GM21390 (cell line): ENCODE measurements at regions not wholly inside any gene's neighbourhood (a gene's known extent, or its start where the extent isn't known, plus 50 kb on each side); places are given as distances from the start of the nearest gene placed in this dataset.
"Not testable (repeated sequence)": the region's sequence is repeated elsewhere in the genome, so short reads cannot be mapped to it uniquely, and the experiment has no call there.

Experiments
- ATAC-seq: cut with Tn5 transposase; IDR thresholded peaks from one replicate; pipeline ENCODE4 v1.9.1; 2021; ENCODE audit not compliant: unreplicated experiment

DNA sequence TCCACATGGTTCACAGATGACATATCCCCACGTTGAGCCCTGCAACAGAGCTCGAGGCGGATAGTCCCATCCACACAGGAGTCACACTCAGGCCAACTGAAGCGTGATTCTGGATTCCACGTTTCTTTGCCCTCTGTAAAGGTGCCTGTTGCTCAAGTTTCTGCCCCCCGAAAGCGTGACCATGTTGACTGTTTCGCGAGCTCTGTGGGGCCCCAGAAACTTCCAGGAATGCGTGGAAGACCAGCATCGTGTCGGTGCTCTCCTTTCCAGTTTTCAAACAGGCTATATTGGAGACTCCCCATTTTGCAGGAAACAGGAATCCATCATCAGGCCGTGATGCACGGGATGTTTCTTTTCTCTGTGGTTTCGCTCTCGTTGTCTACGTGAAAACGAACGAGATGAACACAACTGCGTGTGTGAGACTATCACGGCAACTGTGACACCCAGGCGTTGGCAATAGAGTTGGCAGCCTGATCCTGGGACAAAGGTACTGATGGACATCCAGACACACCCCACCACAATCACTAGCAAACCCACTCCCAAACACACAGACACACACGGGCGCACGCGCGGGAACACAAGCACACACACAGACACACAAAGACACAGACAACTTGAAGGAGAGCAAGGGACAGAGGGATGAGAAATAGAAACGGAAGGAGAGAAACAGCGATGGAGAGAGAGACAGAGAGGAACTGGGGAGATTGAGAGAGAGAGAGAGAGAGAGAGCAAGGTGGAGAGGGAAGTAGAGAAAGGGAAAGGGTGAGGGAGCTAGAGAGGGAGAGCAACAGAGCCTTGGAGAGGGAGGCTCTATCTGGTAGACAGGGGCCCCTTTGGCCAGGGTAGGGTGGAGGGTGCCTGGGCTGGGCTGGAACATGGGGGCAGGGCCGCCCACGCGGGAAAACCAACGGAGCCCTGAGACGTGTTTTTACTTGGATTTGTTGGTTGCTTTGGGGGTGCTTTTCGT lies 1609.3 kb downstream of the SPATA31A7 start:
- ATAC-seq = not testable (repeated sequence)

DNA sequence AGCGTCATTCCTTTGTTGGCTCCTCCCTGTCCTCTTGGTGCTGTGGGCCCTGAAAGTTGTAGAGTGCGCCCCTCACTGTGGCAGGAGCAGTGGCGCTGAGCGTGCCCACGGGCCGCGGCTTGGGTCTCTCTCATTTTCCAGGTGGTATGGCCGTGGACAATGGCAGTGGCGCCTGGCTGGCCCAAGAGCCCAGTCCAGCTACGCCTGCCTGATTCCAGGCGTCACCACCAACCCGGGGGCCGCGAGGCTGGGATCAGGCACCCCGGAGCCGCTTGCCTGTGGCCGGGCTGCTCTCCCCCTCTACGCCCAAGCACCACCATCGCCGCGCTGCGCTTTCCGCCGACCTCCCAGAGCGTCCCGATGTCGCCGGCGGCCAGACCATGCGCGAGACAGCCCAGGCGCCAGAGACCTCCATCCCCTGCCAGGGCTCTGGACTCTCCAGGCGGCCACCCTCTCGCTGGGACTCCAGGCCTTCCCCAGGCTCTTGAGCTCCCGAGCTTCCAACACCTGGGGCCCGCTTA lies 1610.1 kb downstream of the SPATA31A7 start:
- not testable (repeated sequence) for ATAC-seq

DNA sequence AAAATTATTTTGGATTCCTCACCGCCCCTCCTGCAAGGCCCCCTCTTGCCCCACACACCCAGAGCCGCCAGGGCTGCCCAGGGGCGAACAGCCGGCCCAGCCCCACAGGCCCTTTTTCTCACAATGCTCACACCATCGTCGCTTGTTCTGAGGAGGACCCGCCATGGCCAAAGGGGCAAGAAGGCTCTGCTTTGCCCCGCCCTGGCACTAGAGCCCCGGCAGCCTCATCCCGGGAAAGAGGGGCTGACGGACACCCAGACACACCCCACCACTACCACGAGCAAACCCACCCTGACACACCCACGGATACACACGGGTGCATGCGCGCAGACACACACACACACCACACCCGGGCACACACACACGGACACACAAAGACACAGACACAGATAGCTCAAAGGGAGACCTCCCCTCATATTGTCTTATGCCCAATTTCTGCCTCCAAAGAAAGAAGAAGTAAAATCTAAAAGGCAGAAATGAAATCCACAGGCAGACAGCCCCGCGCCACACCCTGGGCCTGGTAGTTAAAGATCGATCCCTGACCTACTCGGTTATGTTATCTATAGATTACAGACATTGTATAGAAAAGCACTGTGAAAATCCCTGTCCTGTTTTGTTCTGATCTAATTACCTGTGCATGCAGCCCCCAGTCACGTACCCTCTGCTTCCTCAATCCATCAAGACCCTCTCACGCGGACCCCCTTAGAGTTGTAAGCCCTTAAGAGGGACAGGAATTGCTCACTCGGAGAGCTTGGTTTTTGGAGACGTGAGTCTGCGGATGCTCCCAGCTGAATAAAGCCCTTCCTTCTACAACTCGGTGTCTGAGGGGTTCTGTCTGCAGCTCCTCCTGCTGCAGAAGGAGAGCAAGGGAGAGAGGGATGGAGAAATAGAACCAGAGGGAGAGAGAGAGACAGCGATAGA lies 1610.9 kb downstream of the SPATA31A7 start:
- peak; percentile 14 for ATAC-seq

DNA sequence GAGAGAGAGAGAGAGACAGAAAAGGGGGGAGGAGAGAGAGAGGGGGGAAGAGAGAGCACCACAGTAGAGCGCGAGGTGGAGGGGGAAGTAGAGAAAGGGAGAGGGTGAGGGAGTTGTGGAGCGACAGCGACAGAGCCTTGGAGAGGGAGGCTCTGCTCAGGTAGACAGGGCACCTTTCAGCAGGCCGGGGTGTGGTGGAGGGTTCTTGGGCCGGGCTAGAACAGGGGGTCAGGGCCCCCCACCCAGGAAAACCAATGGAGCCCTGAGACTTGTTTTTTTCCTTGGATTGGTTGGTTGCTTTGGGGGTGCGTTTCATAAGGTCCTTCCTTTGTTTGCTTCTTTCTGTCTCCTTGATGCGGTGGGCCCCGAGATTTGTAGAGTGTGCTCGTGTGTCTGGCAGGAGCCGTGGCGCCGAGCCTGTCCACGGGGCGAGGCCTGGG lies 1611.6 kb downstream of the SPATA31A7 start:
- not testable (repeated sequence) for ATAC-seq

DNA sequence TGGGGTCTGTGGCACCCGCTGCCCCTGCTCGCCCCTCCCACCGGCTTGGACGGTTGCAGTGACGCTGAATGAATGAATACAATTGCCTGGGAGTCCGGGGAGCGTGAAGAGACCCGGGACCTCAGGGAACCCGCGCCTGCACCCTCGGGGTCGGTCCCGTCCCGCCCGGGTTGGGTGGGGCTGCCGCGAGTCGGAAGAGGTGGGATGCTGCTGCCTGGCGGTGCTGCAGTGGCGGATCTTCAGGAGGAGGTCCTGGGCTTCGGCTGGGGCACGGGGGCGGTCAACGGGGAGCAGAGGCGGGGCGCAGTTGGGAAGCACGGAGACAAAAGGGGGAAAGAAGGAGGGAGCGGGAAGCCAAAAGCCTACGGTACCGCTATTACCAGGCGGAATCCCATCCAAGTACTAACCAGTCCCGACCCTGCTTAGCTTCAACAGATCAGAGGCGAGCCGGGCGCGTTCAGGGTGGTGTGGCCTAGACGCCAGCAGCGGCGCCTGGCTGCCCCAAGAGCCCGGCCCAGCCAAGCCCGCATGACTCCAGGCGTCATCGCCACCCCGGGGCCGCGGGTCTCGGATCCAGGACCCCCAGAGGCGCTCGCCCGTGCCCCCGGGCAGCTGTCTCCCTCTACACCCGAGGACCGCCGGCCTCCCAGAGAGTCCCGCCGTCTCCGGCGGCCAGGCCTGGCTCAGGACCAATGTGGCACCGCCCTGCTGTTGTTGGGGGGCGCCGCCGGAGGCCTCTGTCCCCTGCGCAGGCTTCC lies 1612.3 kb downstream of the SPATA31A7 start:
- peak; percentile 99 for ATAC-seq

DNA sequence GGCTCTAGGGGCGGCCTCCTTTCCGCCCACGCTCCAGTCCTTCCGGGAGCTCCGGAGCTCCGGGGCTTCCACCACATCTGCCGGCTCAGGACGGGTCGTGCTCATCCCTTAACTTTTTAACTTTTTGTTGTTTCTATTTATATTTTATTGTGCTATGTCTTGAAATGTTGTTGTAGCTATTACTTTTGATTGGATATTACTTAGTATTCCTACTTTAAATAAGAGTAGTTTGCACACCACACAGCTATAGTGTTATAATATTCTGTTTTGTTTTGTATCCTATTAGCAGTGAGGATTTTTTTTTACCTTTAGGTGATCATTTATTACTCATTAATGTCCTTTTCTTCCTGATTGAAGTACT lies 1612.9 kb downstream of the SPATA31A7 start:
- ATAC-seq = not testable (repeated sequence)

DNA sequence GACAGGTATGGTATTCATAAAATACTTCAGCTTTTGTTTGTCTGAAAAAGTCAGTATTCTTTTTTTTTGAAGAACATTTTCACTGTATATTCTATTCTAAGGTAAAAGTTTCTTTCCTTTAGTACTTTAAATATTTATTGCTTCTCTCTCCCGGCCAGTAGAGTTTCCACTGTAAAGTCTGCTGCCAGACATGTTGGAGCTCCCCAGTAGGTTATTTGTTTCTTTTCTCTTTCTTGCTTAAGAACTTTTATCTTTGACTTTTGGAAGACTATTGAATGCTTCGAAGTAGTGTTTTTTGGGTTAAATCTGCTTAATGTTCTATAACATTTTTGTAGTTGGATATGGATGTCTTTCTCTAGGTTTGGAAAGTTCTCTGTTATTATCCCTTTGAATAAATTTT lies 1613.3 kb downstream of the SPATA31A7 start:
- not testable (repeated sequence) for ATAC-seq

DNA sequence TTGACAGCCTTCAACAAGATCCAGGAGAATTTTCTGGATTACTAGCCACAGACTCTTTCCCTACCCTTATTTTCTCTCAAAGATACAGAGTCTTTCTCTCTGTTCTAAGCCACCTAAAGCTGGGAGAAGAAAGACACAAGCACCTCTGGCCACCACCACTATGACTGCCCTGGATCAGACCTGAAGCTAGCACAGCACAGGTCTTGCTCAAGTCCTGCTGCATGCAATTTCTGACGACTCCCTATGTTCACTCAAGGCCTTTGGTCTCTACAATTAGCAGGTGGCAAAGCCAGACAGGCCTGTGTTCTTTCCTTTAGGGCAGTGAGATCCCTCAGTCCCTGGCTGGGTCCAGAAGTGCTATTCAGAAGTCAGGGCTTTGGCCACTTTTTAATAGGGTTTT lies 1614.5 kb downstream of the SPATA31A7 start:
- not testable (repeated sequence) for ATAC-seq

DNA sequence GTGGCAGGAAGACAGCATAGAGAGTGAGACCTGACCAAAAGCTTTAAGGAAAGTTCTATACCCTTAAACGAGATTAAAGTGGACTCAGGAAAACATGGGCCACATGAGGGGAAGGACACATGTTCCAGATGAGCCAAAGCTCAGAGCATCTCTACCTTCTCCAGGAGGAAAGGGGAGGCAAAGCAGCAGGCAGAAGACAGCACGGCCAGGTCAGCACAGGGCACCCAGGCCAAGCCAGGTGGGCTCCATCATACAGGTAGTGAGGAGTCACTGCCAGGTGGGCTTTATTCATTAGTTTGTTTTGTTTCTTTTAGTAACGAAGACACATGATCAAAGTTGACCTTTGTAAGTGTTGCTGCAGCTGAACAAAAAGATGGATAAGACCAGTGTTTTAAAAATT lies 1617.6 kb downstream of the SPATA31A7 start:
- not testable (repeated sequence) for ATAC-seq

DNA sequence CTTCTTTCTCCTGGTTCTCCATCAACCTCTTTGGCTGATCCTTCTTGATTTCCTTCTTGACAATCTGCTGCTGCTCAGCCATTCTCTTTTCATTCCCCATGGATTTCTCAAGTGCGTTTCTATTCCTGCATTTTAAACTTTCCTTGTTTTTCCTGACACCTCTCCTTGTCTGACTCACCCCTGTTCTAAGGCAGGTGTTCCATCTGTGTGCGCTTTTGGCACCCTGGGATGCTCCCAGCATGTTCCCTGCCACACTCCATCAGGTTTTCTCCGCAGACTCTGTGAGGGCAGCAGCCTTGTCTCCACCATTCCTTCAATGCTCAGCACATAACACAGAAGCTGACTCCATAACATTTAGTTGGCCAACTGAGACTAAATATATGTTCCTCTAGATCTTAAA lies 1618.2 kb downstream of the SPATA31A7 start:
- not testable (repeated sequence) for ATAC-seq

DNA sequence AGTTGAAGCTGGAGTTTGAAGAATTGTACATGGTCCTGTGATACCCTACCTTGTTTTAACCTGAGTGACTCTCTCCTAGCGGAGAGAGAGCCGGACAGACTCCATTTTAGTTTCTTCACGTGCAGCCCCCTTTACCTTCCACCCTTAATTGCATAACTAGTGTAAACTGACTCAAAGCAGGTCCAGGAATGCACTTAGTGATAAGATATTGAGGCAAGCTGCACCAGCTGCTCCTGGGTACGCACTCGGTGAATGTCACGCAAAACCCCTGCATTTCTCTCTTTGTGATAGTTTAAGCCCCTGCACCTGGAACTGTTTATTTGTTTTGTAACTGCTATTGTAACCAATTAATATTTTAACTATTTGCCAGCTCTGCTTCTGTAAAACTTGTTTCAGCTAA lies 1620.5 kb downstream of the SPATA31A7 start:
- ATAC-seq = not testable (repeated sequence)

DNA sequence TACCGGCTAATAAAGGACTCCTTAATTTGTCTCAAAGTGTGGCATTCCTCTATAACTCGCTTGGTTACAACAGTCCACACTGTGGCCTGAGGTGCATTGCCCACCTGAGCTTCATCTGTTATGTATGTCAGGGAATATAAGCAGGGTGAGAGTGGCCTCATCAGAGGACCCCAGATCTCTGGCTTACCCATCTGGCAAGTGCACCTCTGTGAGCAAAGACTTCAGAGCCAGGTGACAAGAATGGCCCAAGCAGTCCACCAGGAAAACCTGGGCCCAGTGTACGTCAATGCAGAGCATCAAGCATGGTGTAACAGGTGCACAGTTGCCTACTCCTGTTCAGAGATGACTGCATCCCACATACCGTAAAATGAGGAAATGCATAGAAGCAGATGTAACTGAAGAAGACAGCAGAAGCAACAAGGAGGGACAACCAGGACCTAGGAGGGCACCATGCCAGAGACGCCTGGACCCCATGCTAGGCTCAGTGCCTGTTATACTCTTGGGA lies 1621.0 kb downstream of the SPATA31A7 start:
- ATAC-seq = not testable (repeated sequence)

DNA sequence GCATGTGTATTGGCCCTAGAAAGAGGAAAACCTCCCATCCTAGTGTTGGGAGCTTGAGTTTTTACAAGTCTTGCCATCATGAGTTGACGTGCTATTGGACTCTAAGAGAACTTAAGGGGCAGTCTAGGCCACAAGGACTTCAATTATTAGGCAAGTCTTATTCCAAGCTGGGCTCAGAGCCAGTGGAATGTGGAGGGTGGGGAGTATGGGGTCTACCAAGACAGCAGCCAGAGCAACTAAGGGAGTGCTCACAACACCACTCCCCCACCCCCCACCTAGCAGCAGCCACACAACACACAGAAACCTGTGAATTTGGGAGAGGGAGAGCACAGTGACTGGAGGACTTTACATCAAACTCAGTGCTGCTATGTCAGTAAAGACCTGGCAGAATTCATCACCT lies 1625.6 kb downstream of the SPATA31A7 start:
- not testable (repeated sequence) for ATAC-seq

DNA sequence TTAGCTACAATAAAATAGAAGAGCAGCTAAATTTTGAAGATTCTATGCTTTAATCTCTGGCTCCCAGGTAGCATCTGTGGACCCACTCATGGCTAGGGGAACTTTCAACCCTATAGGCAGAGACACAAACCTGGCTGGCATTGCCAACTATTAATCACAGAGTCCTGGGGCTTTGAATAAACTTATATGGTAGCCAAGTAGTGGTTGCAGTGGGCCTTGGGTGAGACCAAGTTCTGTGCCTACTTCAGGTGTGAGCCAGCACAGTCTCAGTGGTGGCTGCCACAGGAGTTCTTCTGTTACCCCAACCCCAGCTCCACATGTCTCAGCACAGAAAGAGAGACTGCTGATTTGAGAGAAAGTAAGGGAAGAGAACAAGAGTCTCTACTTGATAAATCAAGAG lies 1626.5 kb downstream of the SPATA31A7 start:
- ATAC-seq = not testable (repeated sequence)

DNA sequence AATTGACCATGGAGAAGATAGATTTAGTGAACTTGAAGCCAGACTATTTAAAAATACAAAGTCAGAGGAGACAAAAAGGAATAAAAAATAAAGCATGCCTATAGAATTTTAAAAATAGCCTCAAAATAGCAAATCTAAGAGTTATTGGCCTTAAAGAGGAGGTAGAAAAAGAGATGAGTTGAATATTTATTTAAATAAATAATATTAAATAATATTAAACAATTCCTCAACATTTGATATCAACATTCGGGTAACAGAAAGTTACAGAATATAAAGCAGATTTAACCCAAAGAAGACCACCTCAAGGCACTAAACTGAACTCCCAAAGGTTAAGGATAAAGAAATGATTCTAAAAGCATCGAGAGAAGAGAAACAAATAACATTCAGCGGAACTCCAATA lies 1627.4 kb downstream of the SPATA31A7 start:
- ATAC-seq = not testable (repeated sequence)

DNA sequence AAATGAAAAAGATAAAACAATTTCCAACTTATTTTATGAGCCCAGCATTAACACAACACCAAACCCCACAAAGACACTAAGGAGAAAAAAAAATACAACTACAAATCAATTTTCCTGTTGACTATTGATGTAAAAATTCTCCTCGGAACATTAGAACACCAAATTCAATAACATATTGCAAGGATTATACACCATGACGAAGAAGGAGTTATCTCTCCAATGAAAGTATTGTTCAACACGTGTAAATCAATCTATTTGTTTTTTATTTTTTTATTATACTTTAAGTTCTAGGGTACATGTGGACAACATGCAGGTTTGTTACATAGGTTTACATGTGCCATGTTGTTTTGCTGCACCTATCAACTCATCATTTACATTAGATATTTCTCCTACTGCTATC lies 1632.3 kb downstream of the SPATA31A7 start:
- ATAC-seq = not testable (repeated sequence)

DNA sequence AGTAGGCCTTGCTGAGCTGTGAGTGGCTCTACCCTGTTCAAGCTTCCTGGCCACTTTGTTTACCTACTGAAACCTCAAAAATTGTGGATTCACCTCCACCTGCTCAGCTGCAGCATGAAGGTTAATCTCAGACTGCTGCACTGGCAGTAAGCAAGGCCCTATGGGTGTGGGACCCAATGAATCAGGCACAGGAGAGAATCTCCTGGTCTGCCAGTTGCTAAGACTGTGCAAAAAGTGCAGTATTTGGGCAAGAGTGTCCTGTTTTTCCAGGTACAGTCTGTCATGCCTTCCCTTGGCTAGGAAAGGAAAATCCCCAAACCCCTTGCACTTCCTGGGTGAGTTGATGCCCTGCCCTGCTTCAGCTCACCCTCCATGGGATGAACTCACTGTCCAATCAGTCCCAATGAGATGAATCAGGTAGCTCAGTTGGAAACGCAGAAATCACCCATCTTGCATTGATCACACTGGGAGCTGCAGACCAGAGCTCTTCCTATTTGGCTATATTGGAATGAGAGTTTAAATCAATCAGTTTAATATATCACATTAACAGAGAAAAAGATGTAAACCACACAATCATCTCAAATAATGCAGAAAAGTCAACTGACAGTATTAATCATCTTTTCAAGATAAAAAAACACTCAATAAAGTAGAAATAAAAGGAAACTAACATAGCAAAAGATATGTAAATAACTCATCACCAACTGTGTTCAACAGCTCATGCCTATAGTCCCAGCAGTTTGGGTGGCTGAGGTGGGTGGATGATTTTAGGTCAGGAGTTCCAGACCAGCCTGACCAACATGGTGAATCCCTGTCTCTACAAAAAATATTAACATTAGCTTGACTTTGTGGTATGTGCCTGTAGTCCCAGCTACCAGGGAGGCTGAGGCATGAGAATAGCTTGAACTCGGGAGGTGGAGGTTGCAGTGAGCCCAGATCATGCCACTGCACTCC lies 1638.4 kb downstream of the SPATA31A7 start:
- not testable (repeated sequence) for ATAC-seq

DNA sequence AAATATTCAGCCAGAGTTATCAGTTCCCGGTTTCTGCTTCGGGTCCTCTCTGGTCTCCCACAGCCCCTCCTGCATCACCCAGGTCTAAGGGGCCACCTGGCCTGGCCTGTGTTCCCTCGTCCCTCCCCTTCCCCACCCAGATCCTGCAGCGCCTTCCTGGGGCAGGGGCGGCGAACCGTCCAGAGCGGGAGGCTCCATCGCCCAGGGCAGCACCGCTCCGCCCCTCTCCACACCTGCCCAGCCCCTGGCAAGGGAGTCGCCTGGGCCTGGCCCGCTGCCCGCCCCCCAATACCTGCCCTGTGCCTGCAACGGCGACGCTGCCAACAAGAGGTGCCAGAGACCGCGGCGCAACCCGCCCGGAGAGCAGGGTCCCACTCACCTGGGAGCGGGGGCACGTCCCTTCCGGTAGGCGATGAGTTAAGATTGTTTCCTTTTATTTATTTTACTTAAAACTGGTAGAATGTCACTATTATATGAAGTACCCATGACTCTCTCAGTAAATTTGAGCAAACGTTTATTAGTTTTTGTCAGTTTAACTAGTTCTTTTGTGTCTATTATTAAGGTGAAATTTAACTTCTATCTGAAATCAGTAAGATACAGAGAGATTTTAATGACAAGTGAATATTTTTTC lies 1641.1 kb downstream of the SPATA31A7 start:
- not testable (repeated sequence) for ATAC-seq
